ENCODE measurements at regions not wholly inside any gene's neighbourhood (a gene's known extent, or its start where the extent isn't known, plus 50 kb on each side); places are given as distances from the start of the nearest gene placed in this dataset.
"Not testable (repeated sequence)": the region's sequence is repeated elsewhere in the genome, so short reads cannot be mapped to it uniquely, and the experiment has no call there.

DNA sequence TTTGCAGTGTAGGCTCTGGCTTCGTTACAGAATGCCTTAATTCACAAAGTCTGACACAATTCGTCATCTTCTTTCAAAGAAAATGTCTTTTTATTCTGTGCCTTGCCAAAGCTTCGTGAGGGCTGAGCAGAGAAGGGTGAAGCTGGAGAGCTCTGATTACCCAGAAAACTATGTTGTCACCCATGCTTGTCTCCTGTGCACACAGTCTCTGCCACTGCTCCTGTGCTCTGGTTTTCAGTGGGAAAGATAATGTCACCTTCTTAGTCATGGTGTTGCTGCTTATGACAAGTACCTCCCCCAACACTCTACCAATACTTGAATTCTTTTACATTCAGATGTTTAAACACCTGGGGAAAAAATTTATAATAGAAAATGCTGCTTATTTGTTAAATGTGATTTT lies 509.2 kb upstream of the GRM7 start:
- DNase-seq = no peak

DNA sequence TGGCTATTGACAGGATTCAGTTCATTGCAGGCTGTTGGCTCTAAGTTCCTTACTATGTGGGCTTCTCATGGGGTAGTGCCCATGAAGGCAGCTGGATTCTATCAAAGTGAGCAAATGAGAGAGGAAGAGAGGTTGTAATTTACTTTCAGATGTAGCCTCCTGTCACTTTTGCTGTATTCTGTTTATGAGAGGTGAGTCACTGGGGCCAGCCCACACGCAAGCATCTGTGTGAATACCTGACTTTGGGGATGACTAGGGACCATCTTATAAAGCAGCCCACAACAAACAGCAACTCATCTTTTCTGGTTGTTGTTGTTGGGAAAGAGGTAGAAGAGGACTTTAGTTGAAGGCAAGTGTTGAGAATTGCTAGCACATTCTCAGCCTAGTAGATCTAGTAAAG lies 506.3 kb upstream of the GRM7 start:
- no peak for DNase-seq

DNA sequence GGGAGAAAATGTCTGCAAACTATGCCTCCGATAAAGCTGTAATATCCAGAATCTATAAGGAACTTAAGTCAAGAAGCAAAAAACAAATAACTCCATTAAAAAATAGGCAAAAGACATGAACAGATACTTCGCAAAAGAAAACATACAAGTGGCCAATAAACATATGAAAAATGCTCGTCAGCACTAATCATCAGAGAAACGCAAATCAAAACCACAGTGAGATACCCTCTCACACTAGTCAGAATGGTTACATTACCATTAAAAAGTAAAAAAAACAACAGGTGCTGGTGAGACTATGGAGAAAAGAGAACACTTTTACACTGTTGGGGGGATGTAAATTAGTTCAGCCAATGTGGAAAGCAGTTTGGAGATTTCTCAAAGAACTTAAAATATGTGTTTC lies 498.5 kb upstream of the GRM7 start:
- no peak for DNase-seq

DNA sequence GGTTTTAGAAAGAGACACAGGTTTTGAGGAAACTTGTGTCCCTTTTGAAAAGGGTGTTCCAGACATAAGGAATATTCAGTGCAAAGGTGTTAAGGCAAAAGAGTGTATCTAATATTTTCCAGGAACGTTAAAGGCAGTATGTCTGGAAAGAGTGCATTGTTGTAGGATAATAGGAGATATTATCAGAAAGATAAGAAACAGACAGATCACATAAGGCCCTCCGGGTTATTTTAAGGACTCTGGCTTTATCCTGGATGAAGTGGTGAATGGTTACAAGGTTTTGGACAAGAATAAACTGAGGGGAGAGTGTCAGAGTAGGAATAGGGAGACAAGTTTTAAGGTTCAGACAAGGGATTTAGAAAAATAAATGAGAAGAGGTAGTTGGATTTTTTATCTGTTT lies 493.7 kb upstream of the GRM7 start:
- DNase-seq = no peak

DNA sequence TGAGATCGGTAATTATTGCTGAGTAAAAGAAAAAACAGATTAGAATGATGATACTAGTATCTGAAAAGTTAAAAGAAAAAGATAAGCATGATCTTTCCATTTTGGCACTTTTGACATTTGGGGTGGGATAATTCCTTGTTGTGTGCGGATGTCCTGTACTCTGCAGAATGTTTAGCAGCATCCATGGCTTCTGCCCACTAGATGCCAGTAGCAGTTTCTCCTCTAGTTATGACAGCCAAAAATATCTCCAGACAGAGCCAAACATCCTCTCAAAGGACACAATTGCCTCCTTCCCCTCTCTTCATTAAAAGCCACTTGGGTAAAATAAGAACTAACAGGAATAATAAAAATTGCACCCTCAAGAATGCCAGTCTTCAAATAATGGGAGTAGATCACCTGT lies 468.8 kb upstream of the GRM7 start:
- DNase-seq = no peak

DNA sequence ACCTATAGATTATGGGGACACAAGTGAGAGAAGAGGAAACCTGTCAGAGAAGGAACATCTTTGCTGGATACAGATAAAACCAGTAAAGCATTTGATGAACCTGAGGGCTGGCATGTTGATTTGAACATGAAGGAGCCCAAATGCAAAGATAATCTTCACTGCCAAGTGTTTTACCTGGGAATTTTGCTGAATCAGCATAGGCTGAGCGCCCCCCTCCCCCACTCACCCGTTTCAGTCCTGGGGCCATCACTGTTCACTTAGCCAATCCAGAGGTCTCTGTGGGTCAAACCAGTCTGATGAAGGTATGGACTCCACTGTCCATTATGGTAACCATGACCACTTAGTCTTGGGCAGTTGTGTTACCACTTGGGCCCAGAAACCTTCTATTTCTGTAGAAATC lies 466.0 kb upstream of the GRM7 start:
- no peak for DNase-seq

DNA sequence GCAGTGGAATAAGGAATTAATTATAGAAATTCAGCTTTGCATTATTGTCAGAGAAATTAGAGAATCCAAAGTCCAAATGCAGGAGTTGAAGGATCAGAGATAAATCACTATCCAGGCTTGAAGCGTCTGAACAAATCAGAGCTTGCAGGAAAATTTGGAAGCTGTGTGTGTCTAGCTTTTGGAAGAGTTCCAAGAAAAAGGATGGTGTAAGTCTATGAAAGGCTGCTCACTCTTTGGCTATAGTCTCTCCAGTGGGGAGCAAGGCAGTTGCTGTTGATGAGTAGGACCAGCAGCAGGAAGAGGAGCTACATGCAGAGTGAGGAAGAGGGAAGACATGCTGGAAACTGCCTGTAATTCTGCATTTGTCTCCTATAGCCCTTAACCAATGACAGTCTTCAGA lies 464.3 kb upstream of the GRM7 start:
- DNase-seq = no peak

DNA sequence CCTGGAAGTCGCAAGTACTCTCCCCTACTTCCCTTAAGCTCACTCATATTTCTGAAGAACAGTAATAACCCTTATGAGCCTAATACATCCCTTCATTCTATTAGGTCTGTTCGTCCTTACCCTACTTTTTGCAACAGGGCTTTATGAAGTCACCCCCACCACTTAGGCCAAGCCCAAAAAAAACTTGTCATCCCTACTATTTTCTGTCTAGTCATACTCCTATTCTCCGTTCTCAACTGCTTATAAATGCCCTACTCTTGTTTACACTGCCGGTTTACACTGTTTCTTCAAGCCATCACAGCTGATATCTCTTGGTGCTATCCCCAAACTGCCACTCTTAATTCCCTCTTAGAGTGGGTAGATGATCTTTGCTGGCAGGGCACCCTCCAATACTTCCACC lies 458.2 kb upstream of the GRM7 start:
- not testable (repeated sequence) for DNase-seq

DNA sequence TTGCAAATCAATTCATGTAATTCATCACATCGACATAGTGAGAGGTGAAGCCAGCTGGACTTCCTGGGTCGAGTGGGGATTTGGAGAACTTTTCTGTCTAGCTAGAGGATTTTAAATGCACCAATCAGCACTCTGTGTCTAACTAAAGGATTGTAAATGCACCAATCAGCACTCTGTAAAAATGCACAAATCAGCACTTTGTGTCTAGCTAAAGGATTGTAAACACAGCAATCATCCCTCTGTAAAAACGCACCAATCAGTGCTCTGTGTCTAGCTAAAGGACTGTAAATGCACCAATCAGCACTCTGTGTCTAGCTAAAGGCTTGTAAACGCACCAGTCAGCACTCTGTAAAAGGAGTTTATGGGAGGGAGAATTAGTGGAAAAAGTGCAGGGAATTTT lies 454.0 kb upstream of the GRM7 start:
- DNase-seq = not testable (repeated sequence)

DNA sequence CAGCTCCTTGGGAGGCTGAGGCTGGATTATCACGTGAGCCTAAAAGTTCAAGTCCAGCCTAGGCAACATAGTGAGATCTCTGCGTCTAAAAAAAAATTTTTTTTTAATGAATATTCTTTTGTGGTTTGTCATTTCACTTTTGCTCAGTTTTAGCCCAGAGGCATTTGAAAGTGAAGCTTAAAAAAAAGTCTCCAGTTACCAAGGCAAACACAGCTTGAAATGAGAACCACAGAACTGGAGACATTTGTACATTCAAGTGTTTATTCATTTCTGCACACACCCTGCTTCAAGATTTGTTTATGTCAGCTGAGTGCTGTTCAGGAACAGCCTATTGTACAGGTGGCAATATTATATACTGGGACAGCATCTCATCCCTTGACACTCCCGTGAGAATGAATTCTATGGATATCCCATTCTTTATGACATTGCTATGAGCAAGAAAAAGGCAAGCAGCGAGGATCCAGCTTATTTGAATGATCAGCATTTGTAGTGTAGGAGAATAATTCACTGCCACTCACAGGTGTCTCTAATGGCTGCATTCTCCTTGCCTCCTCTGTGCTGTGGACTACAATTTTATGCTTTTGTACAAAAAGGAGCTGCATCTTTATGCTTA lies 444.8 kb upstream of the GRM7 start:
- no peak for DNase-seq

DNA sequence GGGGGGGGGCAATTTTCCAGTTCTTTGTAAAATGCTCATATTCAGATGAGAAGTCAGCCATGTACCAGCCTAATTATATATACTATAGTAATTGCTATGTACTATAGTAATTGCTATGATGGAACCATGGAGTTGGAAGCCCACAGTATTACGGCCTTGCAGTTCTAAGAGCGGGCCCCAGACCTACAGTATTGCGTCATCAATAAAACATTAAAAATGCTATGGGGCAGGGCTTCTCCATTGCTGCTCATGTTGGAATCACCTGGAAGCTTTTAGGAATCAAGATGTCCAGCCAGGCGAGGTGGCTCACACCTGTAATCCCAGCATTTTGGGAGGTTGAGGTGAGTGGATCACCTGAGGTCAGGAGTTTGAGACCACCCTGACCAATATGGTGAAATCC lies 443.7 kb upstream of the GRM7 start:
- no peak for DNase-seq

DNA sequence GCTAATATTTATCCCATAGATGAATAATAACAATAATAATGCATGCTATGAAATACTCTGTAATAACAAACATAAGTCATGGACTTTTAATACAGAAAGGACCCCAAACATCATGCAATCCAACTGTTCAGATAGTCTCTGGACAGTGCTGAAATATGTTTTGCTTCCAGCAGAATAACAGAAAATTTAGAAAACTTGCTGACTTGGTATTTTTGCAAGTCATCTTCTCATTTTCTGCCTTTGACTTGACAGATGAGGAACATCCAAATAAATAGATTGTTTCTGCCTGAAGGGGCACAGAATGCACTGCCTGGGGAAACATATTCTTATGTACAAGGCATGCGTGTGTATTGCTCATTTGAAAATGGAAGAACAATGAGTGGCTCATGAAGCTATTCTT lies 442.4 kb upstream of the GRM7 start:
- DNase-seq = no peak

DNA sequence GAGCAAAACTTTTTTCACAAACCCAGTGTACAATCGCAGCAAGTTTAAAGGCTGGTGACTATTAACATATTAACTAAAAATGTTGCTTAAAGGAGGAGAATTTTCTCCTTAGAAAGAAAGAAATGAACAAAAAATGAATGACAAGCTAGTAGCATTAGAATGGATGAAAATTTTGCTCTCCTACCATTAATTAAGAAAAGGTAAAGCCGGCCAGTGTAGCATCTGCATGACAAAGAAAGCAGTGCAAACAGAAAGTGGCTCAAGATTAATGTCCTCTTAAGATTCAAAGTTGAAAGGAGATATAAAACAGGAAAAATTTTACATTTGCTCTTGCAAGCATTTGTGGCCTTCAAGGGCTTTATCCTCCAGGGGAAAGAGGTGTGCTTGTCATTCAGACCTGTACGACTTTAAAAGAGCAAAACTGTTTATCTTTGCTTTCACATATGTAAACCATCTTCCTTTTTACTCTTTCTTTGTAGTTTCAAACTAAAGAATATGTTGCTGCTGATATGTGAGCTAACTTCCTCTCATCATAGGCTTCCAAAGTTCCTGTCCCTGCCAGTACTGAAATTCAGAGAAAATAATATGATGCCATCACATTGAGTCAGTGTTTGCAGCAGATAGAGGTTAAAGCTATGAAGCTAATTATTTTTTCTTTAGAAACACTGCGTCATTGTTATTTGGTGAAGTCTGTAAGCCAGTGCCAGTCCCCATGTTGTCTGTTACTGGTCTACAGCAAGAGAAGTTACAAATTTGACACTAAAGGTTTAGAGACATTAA lies 439.1 kb upstream of the GRM7 start:
- no peak for DNase-seq

DNA sequence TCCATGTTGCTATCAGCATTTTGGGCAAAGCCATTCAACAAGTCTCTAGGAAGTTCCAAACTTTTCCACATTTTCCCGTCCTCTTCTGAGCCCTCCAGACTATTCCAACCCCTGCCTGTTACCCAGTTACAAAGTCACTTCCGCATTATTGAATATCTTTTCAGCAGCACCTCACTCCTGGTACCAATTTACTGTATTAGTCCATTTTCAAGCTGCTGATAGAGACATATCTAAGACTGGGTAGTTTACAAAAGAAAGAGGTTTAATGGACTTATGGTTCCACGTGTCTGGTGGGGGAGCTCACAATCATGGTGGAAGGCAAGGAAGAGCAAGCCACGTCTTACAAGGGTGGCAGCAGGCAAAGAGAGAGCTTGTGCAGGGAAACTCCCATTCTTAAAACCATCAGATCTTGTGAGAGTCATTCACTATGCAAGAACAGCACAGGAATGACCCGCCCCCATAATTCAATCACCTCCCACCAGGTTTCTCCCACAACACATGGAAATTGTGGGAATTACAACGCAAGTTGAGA lies 435.6 kb upstream of the GRM7 start:
- no peak for DNase-seq

DNA sequence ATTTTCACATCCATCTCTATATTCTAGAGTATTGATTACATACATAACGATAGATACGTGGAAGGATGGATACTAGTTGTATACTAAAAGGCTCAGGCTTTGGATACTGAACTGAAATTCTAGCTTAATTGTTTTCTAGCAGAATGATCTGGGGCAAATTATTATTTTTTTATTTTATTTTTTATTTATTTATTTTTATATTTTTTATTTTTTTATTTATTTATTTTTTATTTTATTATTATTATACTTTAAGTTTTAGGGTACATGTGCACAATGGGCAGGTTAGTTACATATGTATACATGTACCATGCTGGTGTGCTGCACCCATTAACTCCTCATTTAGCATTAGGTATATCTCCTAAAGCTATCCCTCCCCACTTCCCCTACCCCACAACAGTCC lies 432.6 kb upstream of the GRM7 start:
- DNase-seq = not testable (repeated sequence)

DNA sequence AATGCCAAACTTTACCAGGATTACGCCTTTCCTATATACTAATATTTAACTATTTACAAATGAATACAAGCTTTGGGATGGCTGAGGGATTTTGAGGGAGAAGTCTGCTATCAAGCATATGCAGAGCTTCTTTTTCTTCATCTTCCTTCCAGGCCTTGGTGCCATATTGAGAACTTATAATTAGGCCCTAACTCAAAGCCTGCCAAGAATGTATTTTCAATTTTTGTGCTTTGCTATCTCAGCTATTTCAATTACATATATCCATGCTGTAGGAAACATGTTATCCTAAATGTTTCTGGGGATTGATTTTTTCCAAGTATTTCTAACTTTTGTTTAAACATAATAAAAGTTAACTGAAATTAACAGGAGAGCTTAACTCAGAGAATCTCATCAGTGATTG lies 425.0 kb upstream of the GRM7 start:
- no peak for DNase-seq

DNA sequence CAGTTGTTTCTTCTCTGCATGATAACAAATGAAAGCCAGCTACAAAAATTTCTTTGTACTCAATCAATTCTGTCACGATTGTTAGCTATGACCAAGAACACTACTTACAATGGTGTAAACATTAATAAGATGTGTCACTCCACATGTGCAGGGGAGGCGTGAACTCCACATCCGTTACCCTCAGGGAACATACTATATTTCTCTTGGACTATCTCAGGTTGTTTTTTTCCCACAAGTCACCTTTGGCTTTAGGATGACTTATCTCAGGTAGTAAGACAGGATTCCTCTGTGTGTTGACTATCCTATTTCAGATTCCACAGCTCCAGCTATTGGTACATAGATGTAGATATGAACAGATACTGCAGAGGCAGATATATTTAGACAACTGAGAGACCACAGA lies 423.3 kb upstream of the GRM7 start:
- DNase-seq = no peak

DNA sequence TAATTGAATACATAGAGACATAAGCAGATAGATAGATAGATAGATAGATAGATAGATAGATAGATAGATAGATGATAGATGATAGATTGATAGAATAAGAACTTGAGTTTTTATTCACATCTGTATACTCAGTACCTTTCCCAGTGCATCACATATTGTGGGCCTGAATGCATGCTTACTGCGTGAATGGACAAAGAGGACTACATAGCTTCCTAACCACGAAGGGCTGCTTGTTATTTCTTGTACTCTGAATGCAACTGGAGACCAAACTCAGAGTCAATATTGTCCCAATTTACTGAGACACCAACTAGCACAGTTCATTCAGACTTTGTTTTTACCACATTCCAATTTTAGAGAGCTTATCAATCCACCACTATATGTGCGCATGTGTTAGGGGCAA lies 422.9 kb upstream of the GRM7 start:
- no peak for DNase-seq

DNA sequence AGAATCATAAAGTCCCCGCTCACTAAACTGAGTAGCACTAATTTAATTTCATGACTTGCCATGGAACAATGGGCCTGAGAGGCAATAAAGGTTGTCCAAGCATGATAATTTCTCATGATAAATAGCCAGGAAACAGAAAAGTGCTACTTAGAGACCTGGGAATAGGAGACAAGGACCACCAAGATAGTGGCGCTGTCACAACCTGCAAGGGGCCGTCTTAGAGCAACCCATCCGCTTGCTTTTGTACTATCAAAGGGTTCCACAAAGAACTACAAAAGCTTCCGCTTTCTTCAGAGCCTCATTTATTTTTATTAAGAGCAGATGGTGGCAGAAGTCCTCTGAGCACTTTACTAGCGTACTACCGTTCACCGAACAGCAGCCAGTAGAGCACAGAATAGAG lies 421.7 kb upstream of the GRM7 start:
- no peak for DNase-seq

DNA sequence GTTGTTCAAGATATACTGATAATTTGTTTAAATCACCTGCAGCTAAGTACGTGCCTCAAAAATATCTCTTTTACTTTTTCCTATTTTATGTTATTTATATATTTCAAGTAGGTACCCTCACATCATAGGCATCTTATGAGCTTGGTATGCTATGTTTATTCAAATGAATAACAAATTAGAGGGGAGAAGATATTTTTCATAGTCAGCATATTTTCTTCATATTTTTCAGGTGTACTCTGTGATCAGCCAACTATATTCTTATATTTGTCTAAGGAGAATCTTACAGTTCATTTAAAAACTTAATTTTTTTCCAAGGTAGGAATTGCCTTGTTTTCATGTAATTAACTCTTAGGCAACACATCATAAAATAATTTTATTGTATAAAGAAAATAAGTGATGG lies 421.1 kb upstream of the GRM7 start:
- DNase-seq = no peak

DNA sequence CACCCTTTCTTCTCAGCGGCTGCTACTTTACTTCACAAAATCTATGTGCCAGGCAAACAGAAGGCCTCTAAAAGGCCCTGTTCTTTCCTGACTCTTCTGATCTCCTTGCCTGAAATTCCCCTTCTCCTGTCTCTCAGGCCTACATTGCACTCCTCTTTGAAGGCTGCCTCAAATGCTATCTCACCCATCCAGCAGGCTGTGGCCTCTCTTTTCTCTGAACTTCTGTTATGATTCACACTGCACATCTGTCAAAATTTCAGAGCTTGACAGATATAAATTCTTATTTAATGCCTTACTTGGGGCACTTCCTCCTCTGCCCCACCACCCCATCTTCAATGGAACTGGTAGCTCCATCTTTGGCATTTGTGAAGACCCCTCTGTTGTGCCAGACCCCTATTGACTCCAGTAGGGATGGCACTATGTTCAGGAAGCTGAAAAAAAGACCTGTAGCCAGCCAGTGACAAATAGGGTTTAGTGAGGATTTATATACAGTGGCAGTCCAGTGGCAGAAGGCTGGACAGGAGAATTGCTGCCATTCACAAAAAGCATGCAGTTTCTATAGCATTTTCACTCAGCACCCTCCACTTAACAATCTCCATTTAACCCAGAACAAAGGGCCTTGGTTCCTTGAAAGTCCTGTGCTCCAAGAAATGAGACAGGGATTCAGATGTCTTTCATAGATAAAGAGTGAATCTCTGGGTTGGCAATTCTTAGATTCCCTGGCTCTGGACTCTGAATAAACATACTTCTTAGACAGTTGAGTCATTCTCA lies 415.8 kb upstream of the GRM7 start:
- DNase-seq = no peak

DNA sequence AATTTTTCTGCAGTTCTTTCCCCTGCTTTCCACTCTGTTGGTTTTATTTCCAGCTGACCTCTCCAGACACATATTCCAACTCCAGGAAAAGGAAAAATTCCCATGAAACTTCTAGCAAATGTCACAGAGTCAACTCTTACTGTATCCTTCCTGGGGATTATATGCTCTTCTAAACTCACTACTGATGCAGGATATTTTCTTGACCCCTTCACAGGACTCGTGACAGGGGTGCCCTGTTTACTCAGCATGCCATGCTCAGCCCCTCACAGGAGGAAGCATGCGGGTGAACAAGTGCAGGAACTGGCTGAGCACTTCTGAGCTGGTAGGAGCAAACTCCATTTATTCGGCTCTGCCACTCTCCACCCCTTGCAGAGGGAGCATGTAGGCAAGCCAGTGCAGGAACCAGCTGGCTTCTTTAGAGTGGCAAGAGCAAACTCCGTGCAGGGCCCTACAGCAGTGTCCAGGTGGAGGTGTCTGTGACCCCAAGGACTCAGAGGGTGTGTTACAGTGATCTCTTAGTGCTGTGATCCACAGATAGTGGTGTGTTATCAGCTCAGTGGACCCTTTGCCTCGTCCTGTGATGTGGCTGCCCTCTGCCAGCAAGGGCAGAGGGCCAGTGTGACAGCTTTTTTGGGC lies 413.6 kb upstream of the GRM7 start:
- no peak for DNase-seq

DNA sequence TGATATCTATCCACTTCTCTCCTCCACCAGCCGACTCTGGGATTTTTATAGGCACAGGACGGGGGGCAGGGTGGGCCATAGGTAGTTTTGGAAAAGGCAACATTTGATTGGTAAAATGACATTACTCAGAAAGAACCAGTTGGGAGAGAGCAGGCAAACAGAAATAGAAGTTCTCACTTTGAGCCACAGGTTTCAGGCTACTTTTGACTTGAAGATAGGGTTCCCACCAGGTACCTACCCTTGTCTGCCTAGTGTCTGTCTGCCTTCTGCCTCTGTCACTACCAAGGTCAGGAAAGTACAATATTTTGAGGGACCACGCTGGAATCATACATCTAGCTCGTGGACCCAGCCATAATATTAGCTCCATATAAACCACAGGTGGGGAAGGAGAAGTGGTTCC lies 412.9 kb upstream of the GRM7 start:
- DNase-seq = no peak

Data from effector CD4-positive, alpha-beta T cell (primary cell).